Spleen (tissue), 11 donors: ENCODE measurements at regions not wholly inside any gene's neighbourhood (a gene's known extent, or its start where the extent isn't known, plus 50 kb on each side); places are given as distances from the start of the nearest gene placed in this dataset.

Source experiments
- DNase-seq: peaks from one replicate; pipeline ENCODE4 v3.0.0-alpha.2; 2020
- H3K27ac ChIP-seq, 8 donors: fragments of 200-600 bp; sonication (generic) in 7 of 8; 1 replicate in 4 of 8; 2 replicates in 4 of 8; pipeline versions ENCODE4 v1.5.0 to v1.8.0; 2016 to 2021; ENCODE audit warnings: inconsistent platforms in 4 of 8, mild to moderate bottlenecking in 4 of 8, moderate library complexity in 1 of 8
- H3K27me3 ChIP-seq, 7 donors: fragments of 200-600 bp; sonication (generic) in 6 of 7; replicated peaks in 1 of 7; 1 replicate in 4 of 7; 2 replicates in 3 of 7; pipeline versions ENCODE4 v1.5.0 to v1.8.0; 2016 to 2021; ENCODE audit warnings: inconsistent platforms in 3 of 7, mild to moderate bottlenecking in 1 of 7
- H3K36me3 ChIP-seq, 6 donors: fragments of 200-600 bp; sonication (generic) in 5 of 6; 1 replicate in 4 of 6; 2 replicates in 2 of 6; pipeline versions ENCODE4 v1.5.0 to v1.8.0; 2016 to 2021; ENCODE audit warnings: inconsistent platforms in 2 of 6
- H3K4me1 ChIP-seq, 6 donors: fragments of 200-600 bp; sonication (generic) in 5 of 6; 1 replicate in 3 of 6; 2 replicates in 3 of 6; pipeline versions ENCODE4 v1.5.0 to v1.8.0; 2016 to 2021; ENCODE audit warnings: inconsistent platforms in 3 of 6
- H3K4me3 ChIP-seq, 8 donors: fragments of 200-600 bp; sonication (generic) in 7 of 8; 1 replicate in 4 of 8; 2 replicates in 4 of 8; pipeline versions ENCODE4 v1.5.0 to v1.8.0; 2016 to 2021; ENCODE audit warnings: inconsistent platforms in 4 of 8, mild to moderate bottlenecking in 4 of 8, moderate library complexity in 2 of 8
- H3K9me3 ChIP-seq, 8 donors: fragments of 200-600 bp; sonication (generic) in 7 of 8; 1 replicate in 4 of 8; 2 replicates in 4 of 8; pipeline versions ENCODE4 v1.5.0 to v1.8.0; 2016 to 2021; ENCODE audit warnings: inconsistent platforms in 4 of 8
- POLR2A ChIP-seq, 3 donors: fragments of 450-650 bp; IDR thresholded peaks; one replicate each; pipeline ENCODE4 v1.5.1; 2017; ENCODE audit warnings: antibody characterized with exemption in 3 of 3, mild to moderate bottlenecking in 1 of 3
- POLR2AphosphoS5 ChIP-seq, 3 donors: sonication (generic); formaldehyde crosslinking; IDR thresholded peaks; one replicate each; pipeline ENCODE4 v1.5.1; 2017; ENCODE audit warnings: antibody characterized with exemption in 3 of 3
- WGBS, 5 donors: extraction: QIAGEN DNeasy Blood & Tissue Kit in 3 of 5; methylation state at CpG; one replicate each; pipeline versions ENCODE4 v1.1.5 to v1.1.7; 2013 to 2018; 5-methylcytosine and 5-hydroxymethylcytosine counted together
- intact Hi-C: fragments of 100-400 bp; cut with DNase I; formaldehyde crosslinking; loops from one replicate; pipeline ENCODE4 v1.15.0; 2023; ENCODE audit warnings: low total_unique reads
- TF ChIP-seq, protein P1 (sequence below), 11 experiments: fragments of 200-600 bp in 7 of 11; fragments of 450-650 bp in 4 of 11; sonication (generic) in 4 of 11; IDR thresholded peaks in 8 of 11; conservative IDR thresholded peaks in 3 of 11; 1 replicate in 7 of 11; 2 replicates in 4 of 11; pipeline versions ENCODE4 v1.4.0 to v1.8.0; 2016 to 2021; ENCODE audit warnings: antibody characterized with exemption in 11 of 11, inconsistent platforms in 4 of 11, mild to moderate bottlenecking in 1 of 11
- donor health status: healthy with polysubstance abuse.
- donor health status: DM: no; HTN: no; CAD: no; lungs with moderate emphysema.
- donor health status: DM: no; HTN: no; CAD: no.
- donor health status: Bipolar disorder and iron deficiency.
- donor health status: healthy.
- donor health status: DM: no; HTN: no; CAD: no.
- donor health status: DM: yes; HTN: yes; CAD: no.

DNA sequence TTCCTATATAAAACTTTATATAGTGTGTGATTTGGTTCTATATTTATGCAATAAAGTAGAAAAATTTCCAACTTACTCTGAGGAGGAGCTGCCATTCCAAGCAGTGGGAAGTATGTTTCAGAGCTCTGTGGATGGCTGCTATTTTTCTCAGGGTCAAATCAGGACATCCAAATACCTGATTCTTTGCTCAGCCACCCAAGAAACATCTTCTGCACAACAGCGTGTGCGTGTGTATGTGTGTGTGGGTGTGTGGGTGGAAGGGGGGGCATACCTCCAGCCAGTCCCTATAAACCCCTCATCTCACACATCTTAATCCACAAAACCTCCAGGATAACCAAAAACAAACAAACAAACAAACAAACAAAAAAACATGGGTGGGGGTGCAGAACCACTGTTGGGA lies 66.3 kb upstream of the EMX2 start:
- WGBS, 5 donors = 91 to 100% (median 98%) methylated on average over 2 of the region's 2 CpGs
- intact Hi-C loops = no loop called here
- Histone ChIP-seq H3K36me3 (no peaks in the 10 kb centered on the region), H3K27me3 (peaks cover 0 to 56% (median 3%) of the 10 kb centered on the region in 7 donors), H3K27ac (no peak overlapping the region), H3K4me1 (no peaks in the 10 kb centered on the region), H3K4me3 (no peak overlapping the region), H3K9me3 (peaks cover 0 to 4% (median 0%) of the 10 kb centered on the region in 8 donors)
- peak; percentile 20 for DNase-seq
- TF ChIP-seq POLR2AphosphoS5 (IDR thresholded peaks at IDR 0.05) (no peak), POLR2A (IDR thresholded peaks at IDR 0.05) (no peak)
- TF ChIP-seq, protein P1, sequence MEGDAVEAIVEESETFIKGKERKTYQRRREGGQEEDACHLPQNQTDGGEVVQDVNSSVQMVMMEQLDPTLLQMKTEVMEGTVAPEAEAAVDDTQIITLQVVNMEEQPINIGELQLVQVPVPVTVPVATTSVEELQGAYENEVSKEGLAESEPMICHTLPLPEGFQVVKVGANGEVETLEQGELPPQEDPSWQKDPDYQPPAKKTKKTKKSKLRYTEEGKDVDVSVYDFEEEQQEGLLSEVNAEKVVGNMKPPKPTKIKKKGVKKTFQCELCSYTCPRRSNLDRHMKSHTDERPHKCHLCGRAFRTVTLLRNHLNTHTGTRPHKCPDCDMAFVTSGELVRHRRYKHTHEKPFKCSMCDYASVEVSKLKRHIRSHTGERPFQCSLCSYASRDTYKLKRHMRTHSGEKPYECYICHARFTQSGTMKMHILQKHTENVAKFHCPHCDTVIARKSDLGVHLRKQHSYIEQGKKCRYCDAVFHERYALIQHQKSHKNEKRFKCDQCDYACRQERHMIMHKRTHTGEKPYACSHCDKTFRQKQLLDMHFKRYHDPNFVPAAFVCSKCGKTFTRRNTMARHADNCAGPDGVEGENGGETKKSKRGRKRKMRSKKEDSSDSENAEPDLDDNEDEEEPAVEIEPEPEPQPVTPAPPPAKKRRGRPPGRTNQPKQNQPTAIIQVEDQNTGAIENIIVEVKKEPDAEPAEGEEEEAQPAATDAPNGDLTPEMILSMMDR (IDR thresholded peaks at IDR 0.05 in 8 of 11, conservative IDR thresholded peaks at IDR 0.05 in 3 of 11) = no peak

DNA sequence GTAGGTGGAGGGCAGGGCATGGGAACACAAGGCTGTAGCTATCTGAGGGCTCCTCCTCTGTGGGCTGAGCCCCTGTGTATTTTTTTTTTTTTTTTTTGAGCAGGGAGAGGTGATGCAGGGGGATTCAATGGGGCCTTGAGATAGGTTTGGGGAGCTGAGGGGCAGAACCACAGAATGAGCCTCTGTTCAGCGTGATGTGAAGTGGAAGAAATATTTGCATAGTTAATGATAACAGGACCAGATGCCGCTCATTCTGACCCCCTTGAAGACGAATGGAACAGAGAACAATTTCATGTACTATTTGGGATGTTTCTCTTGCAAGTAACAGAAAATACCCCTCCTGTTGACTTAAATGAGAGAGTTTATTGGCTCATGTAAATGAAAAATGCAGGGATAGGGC lies 69.7 kb upstream of the EMX2 start:
- H3K36me3 ChIP-seq = no peaks in the 10 kb centered on the region
- intact Hi-C loops = no loop called here
- 80 to 91% (median 82%) methylated on average over 3 of the region's 3 CpGs for WGBS, 5 donors
- peaks cover 0 to 34% (median 3%) of the 10 kb centered on the region in 7 donors for H3K27me3 ChIP-seq
- H3K27ac ChIP-seq = no peak overlapping the region
- no peaks in the 10 kb centered on the region for H3K4me1 ChIP-seq
- peaks cover 0 to 4% (median 0%) of the 10 kb centered on the region in 8 donors for H3K9me3 ChIP-seq
- TF ChIP-seq POLR2AphosphoS5 (IDR thresholded peaks at IDR 0.05) = no peak
- TF ChIP-seq, protein P1 (IDR thresholded peaks at IDR 0.05 in 8 of 11, conservative IDR thresholded peaks at IDR 0.05 in 3 of 11) = no peak
- TF ChIP-seq POLR2A (IDR thresholded peaks at IDR 0.05) = no peak
- peak; percentile 10 for DNase-seq
- H3K4me3 ChIP-seq = no peak overlapping the region

- Histone ChIP-seq H3K36me3 (no peaks in the 10 kb centered on the region), H3K4me3 (no peak overlapping the region), H3K9me3 (peaks cover 0 to 4% (median 0%) of the 10 kb centered on the region in 8 donors), H3K27ac (no peak overlapping the region), H3K4me1 (no peaks in the 10 kb centered on the region), H3K27me3 (peaks cover 0 to 20% (median 0%) of the 10 kb centered on the region in 7 donors)
- intact Hi-C loops = no loop called here
- TF ChIP-seq, protein P1 (IDR thresholded peaks at IDR 0.05 in 8 of 11, conservative IDR thresholded peaks at IDR 0.05 in 3 of 11) = no peak
- TF ChIP-seq POLR2AphosphoS5 (IDR thresholded peaks at IDR 0.05) (no peak), POLR2A (IDR thresholded peaks at IDR 0.05) (no peak)
- WGBS, 5 donors = 82 to 95% (median 87%) methylated on average over 3 of the region's 3 CpGs
- peak; percentile 2 for DNase-seq
Measured at GRCh38 chr10:117471344-117471874, 71.1 kb upstream of the EMX2 start.

- no peak for DNase-seq
- Histone ChIP-seq H3K27me3 (peaks cover 0 to 17% (median 0%) of the 10 kb centered on the region in 7 donors), H3K9me3 (peaks cover 0 to 4% (median 0%) of the 10 kb centered on the region in 8 donors), H3K27ac (no peak overlapping the region), H3K4me1 (no peaks in the 10 kb centered on the region), H3K4me3 (no peak overlapping the region), H3K36me3 (no peaks in the 10 kb centered on the region)
- 62 to 71% (median 67%) methylated on average over 4 to 5 of the region's 5 CpGs for WGBS, 5 donors
- TF ChIP-seq, protein P1 (IDR thresholded peaks at IDR 0.05 in 8 of 11, conservative IDR thresholded peaks at IDR 0.05 in 3 of 11) = no peak
- TF ChIP-seq POLR2A (IDR thresholded peaks at IDR 0.05) = no peak
- no peak for TF ChIP-seq POLR2AphosphoS5 (IDR thresholded peaks at IDR 0.05)
- intact Hi-C loops = no loop called here
Measured at GRCh38 chr10:117470733-117471132, 71.8 kb upstream of the EMX2 start.
